22Rv1 (cell line): ENCODE measurements at regions not wholly inside any gene's neighbourhood (a gene's known extent, or its start where the extent isn't known, plus 50 kb on each side); places are given as distances from the start of the nearest gene placed in this dataset.

Source experiments
- ZFX ChIP-seq: fragments of 450-650 bp; IDR thresholded peaks from 2 replicates; pipeline ENCODE4 v1.6.1; 2017; ENCODE audit warnings: antibody characterized with exemption, borderline replicate concordance
- TF ChIP-seq, protein P1 (sequence below): fragments of 450-650 bp; IDR thresholded peaks from 2 replicates; pipeline ENCODE4 v1.5.1; 2017; ENCODE audit warnings: mild to moderate bottlenecking

DNA sequence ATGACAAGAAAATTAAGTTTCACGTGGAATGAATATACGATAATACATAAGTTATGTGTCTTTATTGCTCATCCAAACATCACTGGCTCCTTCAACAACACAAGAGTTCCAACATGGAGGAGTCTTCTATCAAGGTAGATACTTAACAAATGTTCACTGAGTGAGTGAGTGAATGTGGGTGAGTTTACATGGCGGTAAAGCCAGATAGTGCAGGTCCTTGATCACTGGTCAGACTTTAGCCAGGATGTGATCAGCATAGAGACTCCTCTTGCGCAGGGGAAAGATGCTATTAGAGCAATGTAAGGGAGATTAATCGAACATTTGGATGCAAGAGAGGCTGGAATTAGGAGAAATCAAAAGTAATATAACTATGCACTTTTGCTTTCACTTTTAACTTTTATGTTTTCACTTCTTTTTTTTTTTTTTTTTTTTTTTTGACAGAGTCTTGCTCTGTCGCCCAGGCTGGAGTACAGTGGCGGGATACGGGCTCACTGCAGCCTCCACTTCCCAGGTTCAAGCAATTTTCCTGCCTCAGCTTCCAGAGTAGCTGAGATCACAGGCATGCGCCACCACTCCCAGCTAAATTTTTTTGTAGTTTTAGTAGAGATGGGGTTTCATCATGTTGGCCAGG lies 249.0 kb upstream of the ID2 start:
- TF ChIP-seq, protein P1, sequence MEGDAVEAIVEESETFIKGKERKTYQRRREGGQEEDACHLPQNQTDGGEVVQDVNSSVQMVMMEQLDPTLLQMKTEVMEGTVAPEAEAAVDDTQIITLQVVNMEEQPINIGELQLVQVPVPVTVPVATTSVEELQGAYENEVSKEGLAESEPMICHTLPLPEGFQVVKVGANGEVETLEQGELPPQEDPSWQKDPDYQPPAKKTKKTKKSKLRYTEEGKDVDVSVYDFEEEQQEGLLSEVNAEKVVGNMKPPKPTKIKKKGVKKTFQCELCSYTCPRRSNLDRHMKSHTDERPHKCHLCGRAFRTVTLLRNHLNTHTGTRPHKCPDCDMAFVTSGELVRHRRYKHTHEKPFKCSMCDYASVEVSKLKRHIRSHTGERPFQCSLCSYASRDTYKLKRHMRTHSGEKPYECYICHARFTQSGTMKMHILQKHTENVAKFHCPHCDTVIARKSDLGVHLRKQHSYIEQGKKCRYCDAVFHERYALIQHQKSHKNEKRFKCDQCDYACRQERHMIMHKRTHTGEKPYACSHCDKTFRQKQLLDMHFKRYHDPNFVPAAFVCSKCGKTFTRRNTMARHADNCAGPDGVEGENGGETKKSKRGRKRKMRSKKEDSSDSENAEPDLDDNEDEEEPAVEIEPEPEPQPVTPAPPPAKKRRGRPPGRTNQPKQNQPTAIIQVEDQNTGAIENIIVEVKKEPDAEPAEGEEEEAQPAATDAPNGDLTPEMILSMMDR, result no peak
- TF ChIP-seq ZFX, result no peak
